Naive thymus-derived CD4-positive, alpha-beta T cell (primary cell): ENCODE measurements at regions not wholly inside any gene's neighbourhood (a gene's known extent, or its start where the extent isn't known, plus 50 kb on each side); places are given as distances from the start of the nearest gene placed in this dataset.
"Not testable (repeated sequence)": the region's sequence is repeated elsewhere in the genome, so short reads cannot be mapped to it uniquely, and the experiment has no call there.

Experiments
- ATAC-seq: fragments of 150-1000 bp; cut with Tn5 transposase; 2 replicates; pipeline ENCODE4 v1.10.0; 2021; ENCODE audit warnings: mild to moderate bottlenecking, moderate library complexity
- CTCF ChIA-PET: fragments of 350-600 bp; sonication (Branson Sonifier 250); formaldehyde crosslinking; loops from one replicate; lab custom pipeline; 2021; ENCODE audit warnings: antibody characterized with exemption; lab: Charles Lee
- POLR2A ChIA-PET: fragments of 350-600 bp; sonication (Branson Sonifier 250); formaldehyde crosslinking; loops from one replicate; lab custom pipeline; 2021; ENCODE audit warnings: antibody characterized with exemption, inconsistent platforms; lab: Charles Lee
- DNase-seq, 9 donors: peaks; one replicate each; pipeline versions ENCODE4 v3.0.0 to v3.0.0-alpha.2; 2020 to 2022; ENCODE audit warnings: mixed read lengths in 1 of 9
- H3K27ac ChIP-seq: one replicate; pipeline ENCODE4 v1.7.0; 2013; ENCODE audit warnings: mild to moderate bottlenecking, low read depth, low read length, moderate library complexity
- H3K27me3 ChIP-seq, 2 donors: one replicate each; pipeline ENCODE4 v1.7.0; 2013; ENCODE audit warnings: low read length in 2 of 2, mild to moderate bottlenecking in 2 of 2, moderate library complexity in 2 of 2; ENCODE audit not compliant: control insufficient read depth in 2 of 2, insufficient read depth in 2 of 2
- H3K36me3 ChIP-seq, 3 experiments: 1 replicate in 2 of 3; 2 replicates in 1 of 3; pipeline ENCODE4 v1.7.0; 2013; ENCODE audit warnings: low read length in 3 of 3, mild to moderate bottlenecking in 3 of 3, moderate library complexity in 1 of 3; ENCODE audit not compliant: insufficient read depth in 3 of 3, control insufficient read depth in 2 of 3
- H3K4me1 ChIP-seq, 2 donors: one replicate each; pipeline ENCODE4 v1.7.0; 2013; ENCODE audit warnings: low read length in 2 of 2, mild to moderate bottlenecking in 2 of 2, moderate library complexity in 1 of 2; ENCODE audit not compliant: control insufficient read depth in 2 of 2, insufficient read depth in 2 of 2
- H3K4me3 ChIP-seq: 2 replicates; pipeline ENCODE4 v1.7.0; 2013; ENCODE audit warnings: mild to moderate bottlenecking, low read length
- H3K9me3 ChIP-seq, 3 experiments: 1 replicate in 2 of 3; 2 replicates in 1 of 3; pipeline ENCODE4 v1.7.0; 2013; ENCODE audit warnings: low read length in 3 of 3; ENCODE audit not compliant: control insufficient read depth in 2 of 3
- H3K27ac Mint-ChIP-seq, 9 donors: one replicate each; pipeline ENCODE4 v1.8.0; 2020 to 2022; ENCODE audit warnings: mixed read lengths in 9 of 9, mild to moderate bottlenecking in 8 of 9, moderate library complexity in 5 of 9, inconsistent platforms in 2 of 9
- H3K27me3 Mint-ChIP-seq, 5 donors: one replicate each; pipeline ENCODE4 v1.8.0; 2021 to 2022; ENCODE audit warnings: mixed read lengths in 5 of 5, mild to moderate bottlenecking in 1 of 5
- H3K36me3 Mint-ChIP-seq, 5 donors: one replicate each; pipeline ENCODE4 v1.8.0; 2020 to 2022; ENCODE audit warnings: mixed read lengths in 5 of 5, mild to moderate bottlenecking in 3 of 5, inconsistent platforms in 1 of 5
- H3K4me1 Mint-ChIP-seq, 7 donors: one replicate each; pipeline ENCODE4 v1.8.0; 2020 to 2022; ENCODE audit warnings: mixed read lengths in 7 of 7, mild to moderate bottlenecking in 3 of 7, inconsistent platforms in 1 of 7
- H3K4me3 Mint-ChIP-seq, 10 donors: one replicate each; pipeline ENCODE4 v1.8.0; 2020 to 2022; ENCODE audit warnings: mild to moderate bottlenecking in 10 of 10, mixed read lengths in 10 of 10, moderate library complexity in 6 of 10, inconsistent platforms in 2 of 10
- H3K9me3 Mint-ChIP-seq, 11 donors: one replicate each; pipeline ENCODE4 v1.8.0; 2020 to 2022; ENCODE audit warnings: mixed read lengths in 11 of 11, mild to moderate bottlenecking in 4 of 11, inconsistent platforms in 1 of 11, moderate library complexity in 1 of 11
- intact Hi-C, 2 donors: fragments of 100-400 bp; cut with micrococcal nuclease; formaldehyde crosslinking; loops; one replicate each; pipeline ENCODE4 v1.15.1; 2023

DNA sequence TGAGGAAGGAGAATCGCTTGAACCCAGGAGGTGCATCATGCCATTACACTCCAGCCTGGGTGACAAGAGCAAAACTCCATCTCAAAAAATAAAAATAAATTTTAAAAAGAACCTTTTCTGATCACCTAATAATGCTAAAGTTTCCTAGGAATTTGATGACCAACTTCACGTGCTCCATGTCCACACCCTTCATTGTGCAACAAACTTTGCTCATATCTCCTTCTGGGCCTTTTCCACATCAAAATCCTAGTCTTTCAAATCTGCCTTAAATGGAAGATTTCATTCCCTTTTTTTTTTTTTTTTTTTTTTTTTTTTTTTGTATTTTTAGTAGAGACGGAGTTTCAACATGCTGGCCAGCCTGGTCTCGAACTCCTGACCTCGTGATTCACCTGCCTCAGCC is 112.5 kb upstream of the LOC128125822 start:
- Mint-ChIP-seq H3K36me3 (no peaks in the 10 kb centered on the region), H3K27ac (no peak overlapping the region), H3K4me3 (no peak overlapping the region), H3K27me3 (peaks cover 0 to 10% (median 4%) of the 10 kb centered on the region in 5 donors), H3K4me1 (no peaks in the 10 kb centered on the region), H3K9me3 (no peaks in the 10 kb centered on the region)
- no peak overlapping the region for H3K27ac ChIP-seq
- H3K4me1 ChIP-seq, result no peaks in the 10 kb centered on the region
- ChIA-PET CTCF (no interaction called here), POLR2A (no interaction called here)
- H3K9me3 ChIP-seq, result no peaks in the 10 kb centered on the region
- no peak for DNase-seq
- no peak for ATAC-seq
- H3K36me3 ChIP-seq, result no peaks in the 10 kb centered on the region
- intact Hi-C loops, result no loop called here
- no peaks in the 10 kb centered on the region for H3K27me3 ChIP-seq
- no peak overlapping the region for H3K4me3 ChIP-seq

DNA sequence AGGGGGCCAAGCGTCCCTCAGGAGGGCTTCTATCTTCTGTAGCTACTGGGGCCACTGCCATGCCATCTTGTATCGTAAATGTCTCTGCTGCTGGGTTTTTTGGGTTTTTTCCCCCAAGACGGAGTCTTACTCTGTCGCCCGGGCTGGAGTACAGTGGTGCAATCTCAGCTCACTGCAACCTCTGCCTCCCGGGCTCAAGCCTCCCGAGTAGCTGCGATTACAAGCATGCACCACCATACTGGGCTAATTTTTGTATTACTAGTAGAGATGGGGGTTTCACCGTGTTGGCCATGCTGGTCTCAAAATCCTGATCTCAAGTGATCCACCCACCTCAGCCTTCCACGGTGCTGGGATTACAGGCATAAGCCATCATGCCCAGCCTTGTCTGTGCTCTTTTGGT is 111.3 kb upstream of the LOC128125822 start:
- Histone ChIP-seq H3K36me3 (no peaks in the 10 kb centered on the region), H3K4me3 (no peak overlapping the region), H3K27me3 (no peaks in the 10 kb centered on the region), H3K27ac (no peak overlapping the region), H3K9me3 (no peaks in the 10 kb centered on the region), H3K4me1 (no peaks in the 10 kb centered on the region)
- ChIA-PET POLR2A (no interaction called here), CTCF (no interaction called here)
- H3K4me1 Mint-ChIP-seq, result no peaks in the 10 kb centered on the region
- ATAC-seq (no peak), DNase-seq (no peak)
- H3K9me3 Mint-ChIP-seq, result no peaks in the 10 kb centered on the region
- no peaks in the 10 kb centered on the region for H3K36me3 Mint-ChIP-seq
- no peak overlapping the region for H3K27ac Mint-ChIP-seq
- intact Hi-C loops, result no loop called here
- no peak overlapping the region for H3K4me3 Mint-ChIP-seq
- H3K27me3 Mint-ChIP-seq, result peaks cover 0 to 10% (median 4%) of the 10 kb centered on the region in 5 donors

DNA sequence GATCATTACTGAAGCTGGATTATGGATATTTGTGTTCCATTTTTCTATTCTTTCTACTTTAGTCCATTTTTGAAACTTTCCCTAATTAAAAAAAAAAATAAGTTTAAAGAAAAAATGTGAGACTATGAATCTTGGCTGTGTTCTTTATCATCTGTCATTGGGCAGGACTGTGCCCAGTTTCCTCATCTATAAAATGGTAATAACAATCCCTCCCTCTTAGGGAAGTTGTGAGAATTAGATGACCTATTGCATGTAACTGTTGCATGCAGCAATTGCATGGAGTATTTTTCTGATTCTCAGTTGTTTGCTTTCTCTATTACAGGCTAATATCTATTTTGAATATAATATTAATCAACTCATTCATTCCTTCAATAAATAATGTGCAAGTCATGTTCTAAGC is 108.2 kb upstream of the LOC128125822 start:
- no peak overlapping the region for H3K4me3 ChIP-seq
- no peaks in the 10 kb centered on the region for H3K36me3 ChIP-seq
- intact Hi-C loops, result no loop called here
- H3K9me3 ChIP-seq, result no peaks in the 10 kb centered on the region
- DNase-seq (no peak), ATAC-seq (no peak)
- no peaks in the 10 kb centered on the region for H3K9me3 Mint-ChIP-seq
- ChIA-PET CTCF (no interaction called here), POLR2A (no interaction called here)
- H3K4me1 Mint-ChIP-seq, result no peaks in the 10 kb centered on the region
- H3K36me3 Mint-ChIP-seq, result no peaks in the 10 kb centered on the region
- H3K4me3 Mint-ChIP-seq, result no peak overlapping the region
- H3K4me1 ChIP-seq, result no peaks in the 10 kb centered on the region
- H3K27me3 ChIP-seq, result no peaks in the 10 kb centered on the region
- peaks cover 0 to 10% (median 6%) of the 10 kb centered on the region in 5 donors for H3K27me3 Mint-ChIP-seq
- H3K27ac Mint-ChIP-seq, result no peak overlapping the region
- no peak overlapping the region for H3K27ac ChIP-seq

GRCh38 chr6:63465750-63466149 is 106.5 kb upstream of the LOC128125822 start:
- no peak for ATAC-seq
- intact Hi-C loops, result no loop called here
- Mint-ChIP-seq H3K9me3 (no peaks in the 10 kb centered on the region), H3K36me3 (no peaks in the 10 kb centered on the region), H3K4me1 (peaks cover 0 to 2% (median 0%) of the 10 kb centered on the region in 7 donors), H3K27me3 (peaks cover 0 to 10% (median 5%) of the 10 kb centered on the region in 5 donors), H3K27ac (no peak overlapping the region), H3K4me3 (no peak overlapping the region)
- POLR2A ChIA-PET, result no interaction called here
- Histone ChIP-seq H3K36me3 (no peaks in the 10 kb centered on the region), H3K27me3 (no peaks in the 10 kb centered on the region), H3K4me3 (no peak overlapping the region), H3K4me1 (no peaks in the 10 kb centered on the region), H3K9me3 (no peaks in the 10 kb centered on the region), H3K27ac (no peak overlapping the region)
- CTCF ChIA-PET, result no interaction called here
- DNase-seq, result no peak

GRCh38 chr6:63466242-63466733 is 106.0 kb upstream of the LOC128125822 start:
- no peaks in the 10 kb centered on the region for H3K36me3 Mint-ChIP-seq
- peaks cover 0 to 6% (median 2%) of the 10 kb centered on the region in 5 donors for H3K27me3 Mint-ChIP-seq
- H3K9me3 Mint-ChIP-seq, result no peaks in the 10 kb centered on the region
- Histone ChIP-seq H3K27ac (no peak overlapping the region), H3K9me3 (no peaks in the 10 kb centered on the region), H3K4me1 (no peaks in the 10 kb centered on the region), H3K36me3 (no peaks in the 10 kb centered on the region), H3K4me3 (no peak overlapping the region), H3K27me3 (no peaks in the 10 kb centered on the region)
- ATAC-seq (no peak), DNase-seq (no peak)
- no peak overlapping the region for H3K4me3 Mint-ChIP-seq
- CTCF ChIA-PET, result no interaction called here
- intact Hi-C loops, result no loop called here
- H3K27ac Mint-ChIP-seq, result no peak overlapping the region
- H3K4me1 Mint-ChIP-seq, result peaks cover 0 to 2% (median 0%) of the 10 kb centered on the region in 7 donors
- POLR2A ChIA-PET, result no interaction called here

- H3K27ac Mint-ChIP-seq, result no peak overlapping the region
- H3K4me3 ChIP-seq, result no peak overlapping the region
- peaks cover 0 to 9% (median 0%) of the 10 kb centered on the region in 5 donors for H3K27me3 Mint-ChIP-seq
Observed at GRCh38 chr6:63467247-63467954, 104.9 kb upstream of the LOC128125822 start.

DNA sequence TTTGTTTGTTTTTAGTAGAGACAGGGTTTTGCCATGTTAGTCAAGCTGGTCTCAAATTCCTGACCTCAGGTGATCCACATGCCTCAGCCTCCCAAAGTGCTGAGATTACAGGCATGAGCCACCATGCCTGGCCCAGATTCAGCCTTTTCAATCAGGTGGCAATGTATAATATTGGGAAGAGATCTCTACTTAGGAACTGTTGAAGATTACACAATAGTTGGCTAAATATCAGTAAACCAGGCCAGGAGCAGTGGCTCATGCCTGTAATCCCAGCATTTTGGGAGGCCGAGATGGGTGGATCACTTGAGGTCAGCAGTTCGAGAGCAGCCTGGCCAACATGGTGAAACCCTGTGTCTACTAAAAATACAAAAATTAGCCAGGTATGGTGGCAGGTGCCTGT is 101.1 kb upstream of the LOC128125822 start:
- intact Hi-C loops, POLR2A ChIA-PET, H3K4me1 Mint-ChIP-seq, ATAC-seq, H3K4me1 ChIP-seq, H3K27ac ChIP-seq, DNase-seq, H3K9me3 Mint-ChIP-seq, H3K9me3 ChIP-seq, H3K27ac Mint-ChIP-seq, H3K36me3 ChIP-seq, H3K4me3 Mint-ChIP-seq, H3K27me3 Mint-ChIP-seq, CTCF ChIA-PET, H3K36me3 Mint-ChIP-seq, H3K4me3 ChIP-seq, H3K27me3 ChIP-seq: not testable (repeated sequence)

More at GRCh38 chr6:63467247-63467954, 104.9 kb upstream of the LOC128125822 start:
- Mint-ChIP-seq H3K4me1 (peaks cover 0 to 2% (median 0%) of the 10 kb centered on the region in 7 donors), H3K4me3 (no peak overlapping the region), H3K9me3 (no peaks in the 10 kb centered on the region), H3K36me3 (peaks cover 0 to 3% (median 0%) of the 10 kb centered on the region in 5 donors)
- Histone ChIP-seq H3K4me1 (no peaks in the 10 kb centered on the region), H3K27me3 (no peaks in the 10 kb centered on the region), H3K36me3 (no peaks in the 10 kb centered on the region), H3K9me3 (no peaks in the 10 kb centered on the region), H3K27ac (no peak overlapping the region)
- ChIA-PET CTCF (no interaction called here), POLR2A (no interaction called here)
- ATAC-seq (no peak), DNase-seq (no peak)
- intact Hi-C loops, result no loop called here
